Astrocyte (in vitro differentiated cells and primary cell): ENCODE measurements at regions not wholly inside any gene's neighbourhood (a gene's known extent, or its start where the extent isn't known, plus 50 kb on each side); places are given as distances from the start of the nearest gene placed in this dataset.

Experiments
- DNase-seq: peaks from one replicate; pipeline ENCODE4 v3.0.0-alpha.2; 2010; ENCODE audit warnings: low read depth
- FAIRE-seq: peaks from 2 replicates; lab custom pipeline; 2011; peaks lifted over from hg19 to GRCh38; lab: Jason Lieb, UNC
- H2AFZ ChIP-seq: 2 replicates; pipeline ENCODE4 v1.6.0; 2012; ENCODE audit warnings: low read depth, low read length, inconsistent platforms
- H3K27ac ChIP-seq: 2 replicates; pipeline ENCODE4 v1.5.1; 2011; ENCODE audit warnings: low read depth, low read length, inconsistent platforms
- H3K27me3 ChIP-seq: 2 replicates; pipeline ENCODE4 v1.6.0; 2011; ENCODE audit warnings: low read length, inconsistent platforms; ENCODE audit not compliant: insufficient read depth
- H3K36me3 ChIP-seq: 2 replicates; pipeline ENCODE4 v1.5.1; 2011; ENCODE audit warnings: low read length, inconsistent platforms; ENCODE audit not compliant: insufficient read depth
- H3K4me1 ChIP-seq: 2 replicates; pipeline ENCODE4 v1.5.1; 2011; ENCODE audit warnings: low read length, inconsistent platforms; ENCODE audit not compliant: insufficient read depth
- H3K4me2 ChIP-seq: 2 replicates; pipeline ENCODE4 v1.6.0; 2012; ENCODE audit warnings: low read length, inconsistent platforms
- H3K4me3 ChIP-seq: 2 replicates; pipeline ENCODE4 v1.5.1; 2011; ENCODE audit warnings: low read depth, mild to moderate bottlenecking, low read length, inconsistent platforms; ENCODE audit not compliant: insufficient read depth
- H3K79me2 ChIP-seq: 2 replicates; pipeline ENCODE4 v1.6.0; 2012; ENCODE audit warnings: mild to moderate bottlenecking, low read length, inconsistent platforms; ENCODE audit not compliant: insufficient read depth
- H3K9ac ChIP-seq: 2 replicates; pipeline ENCODE4 v1.6.0; 2012; ENCODE audit warnings: mild to moderate bottlenecking, low read length, inconsistent platforms
- H3K9me3 ChIP-seq: 2 replicates; pipeline ENCODE4 v1.5.1; 2012; ENCODE audit warnings: low read depth, mild to moderate bottlenecking, low read length, inconsistent platforms; ENCODE audit not compliant: insufficient read depth
- H4K20me1 ChIP-seq: 2 replicates; pipeline ENCODE4 v1.6.0; 2012; ENCODE audit warnings: low read length, inconsistent platforms; ENCODE audit not compliant: insufficient read depth
- H3K27ac Mint-ChIP-seq: one replicate; pipeline ENCODE4 v1.8.0; 2021; ENCODE audit warnings: mild to moderate bottlenecking, mixed read lengths; ENCODE audit not compliant: unreplicated experiment
- H3K27me3 Mint-ChIP-seq: one replicate; pipeline ENCODE4 v1.8.0; 2021; ENCODE audit warnings: low read depth, mixed read lengths; ENCODE audit not compliant: unreplicated experiment
- H3K36me3 Mint-ChIP-seq: one replicate; pipeline ENCODE4 v1.8.0; 2021; ENCODE audit warnings: low read depth, mixed read lengths; ENCODE audit not compliant: unreplicated experiment
- H3K4me1 Mint-ChIP-seq: one replicate; pipeline ENCODE4 v1.8.0; 2021; ENCODE audit warnings: low read depth, mixed read lengths; ENCODE audit not compliant: unreplicated experiment
- H3K4me3 Mint-ChIP-seq: one replicate; pipeline ENCODE4 v1.8.0; 2021; ENCODE audit warnings: mild to moderate bottlenecking, moderate library complexity, mixed read lengths; ENCODE audit not compliant: unreplicated experiment
- H3K9me3 Mint-ChIP-seq: one replicate; pipeline ENCODE4 v1.8.0; 2021; ENCODE audit warnings: mild to moderate bottlenecking, mixed read lengths; ENCODE audit not compliant: unreplicated experiment
- EZH2 ChIP-seq: IDR thresholded peaks from 2 replicates; pipeline ENCODE4 v1.6.1; 2012; ENCODE audit warnings: mild to moderate bottlenecking, low read length, inconsistent platforms; ENCODE audit not compliant: insufficient read depth
- TF ChIP-seq, protein P1 (sequence below): IDR thresholded peaks from 2 replicates; pipeline ENCODE4 v1.5.1; 2011; ENCODE audit warnings: low read depth, mild to moderate bottlenecking, inconsistent platforms, low read length, moderate library complexity; ENCODE audit not compliant: insufficient read depth

DNA sequence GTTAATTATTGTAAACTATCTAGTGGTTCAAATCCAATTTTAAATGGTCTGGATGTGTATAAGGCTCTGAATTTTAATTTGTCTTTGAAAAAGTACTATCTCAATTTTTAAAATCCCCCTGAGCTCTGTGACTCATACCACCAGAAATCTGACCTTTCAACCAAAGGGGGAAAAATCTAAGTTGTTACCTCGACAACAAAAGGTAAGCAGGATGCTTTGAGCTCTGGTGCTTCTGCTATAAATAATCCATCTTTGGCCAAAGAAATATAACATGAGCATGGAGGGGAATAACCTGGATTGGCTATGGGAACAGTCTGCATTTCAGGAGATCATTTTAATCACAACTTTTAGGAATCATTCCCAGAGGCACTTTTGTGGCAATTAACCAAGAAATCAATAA, 76.3 kb upstream of the PCSK1 start:
- Mint-ChIP-seq H3K4me3 (no peak overlapping the region), H3K27ac (no peak overlapping the region), H3K4me1 (peaks cover 2% of the 10 kb centered on the region), H3K27me3 (no peaks in the 10 kb centered on the region), H3K9me3 (no peaks in the 10 kb centered on the region), H3K36me3 (no peaks in the 10 kb centered on the region)
- DNase-seq (peak; percentile 41), FAIRE-seq (no peak)
- no peak overlapping the region for H3K4me3 ChIP-seq
- TF ChIP-seq, protein P1, sequence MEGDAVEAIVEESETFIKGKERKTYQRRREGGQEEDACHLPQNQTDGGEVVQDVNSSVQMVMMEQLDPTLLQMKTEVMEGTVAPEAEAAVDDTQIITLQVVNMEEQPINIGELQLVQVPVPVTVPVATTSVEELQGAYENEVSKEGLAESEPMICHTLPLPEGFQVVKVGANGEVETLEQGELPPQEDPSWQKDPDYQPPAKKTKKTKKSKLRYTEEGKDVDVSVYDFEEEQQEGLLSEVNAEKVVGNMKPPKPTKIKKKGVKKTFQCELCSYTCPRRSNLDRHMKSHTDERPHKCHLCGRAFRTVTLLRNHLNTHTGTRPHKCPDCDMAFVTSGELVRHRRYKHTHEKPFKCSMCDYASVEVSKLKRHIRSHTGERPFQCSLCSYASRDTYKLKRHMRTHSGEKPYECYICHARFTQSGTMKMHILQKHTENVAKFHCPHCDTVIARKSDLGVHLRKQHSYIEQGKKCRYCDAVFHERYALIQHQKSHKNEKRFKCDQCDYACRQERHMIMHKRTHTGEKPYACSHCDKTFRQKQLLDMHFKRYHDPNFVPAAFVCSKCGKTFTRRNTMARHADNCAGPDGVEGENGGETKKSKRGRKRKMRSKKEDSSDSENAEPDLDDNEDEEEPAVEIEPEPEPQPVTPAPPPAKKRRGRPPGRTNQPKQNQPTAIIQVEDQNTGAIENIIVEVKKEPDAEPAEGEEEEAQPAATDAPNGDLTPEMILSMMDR, result no peak
- TF ChIP-seq EZH2, result no peak
- H3K9me3 ChIP-seq, result no peaks in the 10 kb centered on the region
- no peak overlapping the region for H2AFZ ChIP-seq
- H3K27me3 ChIP-seq, result no peaks in the 10 kb centered on the region
- no peaks in the 10 kb centered on the region for H3K79me2 ChIP-seq
- H4K20me1 ChIP-seq, result no peaks in the 10 kb centered on the region
- peak overlapping the region; percentile 5 for H3K4me2 ChIP-seq
- H3K9ac ChIP-seq, result peak overlapping the region; percentile 15
- peaks cover 4% of the 10 kb centered on the region for H3K4me1 ChIP-seq
- H3K36me3 ChIP-seq, result no peaks in the 10 kb centered on the region
- peak overlapping the region; percentile 41 for H3K27ac ChIP-seq

DNA sequence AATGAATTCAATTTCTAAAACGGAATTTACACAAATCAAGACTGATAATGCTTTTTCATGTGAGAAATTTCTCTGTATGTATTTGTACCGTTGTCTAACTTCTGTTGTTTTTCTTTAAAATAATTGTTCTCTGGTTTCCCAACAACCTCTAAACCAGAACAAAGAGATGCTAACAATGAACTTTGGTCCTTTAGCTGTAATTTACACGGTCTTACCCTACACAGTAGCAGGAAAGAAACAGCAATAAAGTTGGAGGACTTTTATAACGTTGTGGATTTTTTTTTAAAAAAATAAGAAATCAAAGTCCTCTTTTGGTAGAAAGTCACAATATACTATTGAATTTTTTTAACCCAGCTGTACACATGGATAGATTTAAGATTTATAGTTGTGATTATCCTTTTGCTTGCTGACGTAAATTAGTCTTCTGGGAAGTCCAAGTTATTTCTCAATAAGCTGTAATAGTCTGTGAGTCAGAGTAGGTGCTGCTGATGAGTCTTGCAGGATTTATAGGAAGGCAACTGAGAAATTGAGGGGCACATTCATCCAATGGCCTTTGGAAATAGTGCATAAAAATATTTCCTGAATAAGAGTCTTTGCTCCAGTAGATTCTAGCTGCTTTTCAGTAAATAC, 76.8 kb upstream of the PCSK1 start:
- H3K4me2 ChIP-seq, result peak overlapping the region; percentile 5
- FAIRE-seq (peak; percentile 32), DNase-seq (peak; percentile 93)
- no peaks in the 10 kb centered on the region for H3K27me3 Mint-ChIP-seq
- H3K36me3 Mint-ChIP-seq, result no peaks in the 10 kb centered on the region
- TF ChIP-seq, protein P1, result no peak
- no peak for TF ChIP-seq EZH2
- no peaks in the 10 kb centered on the region for H3K27me3 ChIP-seq
- no peak overlapping the region for H3K4me3 Mint-ChIP-seq
- peaks cover 4% of the 10 kb centered on the region for H3K4me1 ChIP-seq
- H2AFZ ChIP-seq, result no peak overlapping the region
- H3K9me3 Mint-ChIP-seq, result no peaks in the 10 kb centered on the region
- peak overlapping the region; percentile 41 for H3K27ac ChIP-seq
- H3K4me3 ChIP-seq, result no peak overlapping the region
- peak overlapping the region; percentile 15 for H3K9ac ChIP-seq
- peaks cover 2% of the 10 kb centered on the region for H3K4me1 Mint-ChIP-seq
- H3K36me3 ChIP-seq, result no peaks in the 10 kb centered on the region
- H3K9me3 ChIP-seq, result no peaks in the 10 kb centered on the region
- no peak overlapping the region for H3K27ac Mint-ChIP-seq
- no peaks in the 10 kb centered on the region for H3K79me2 ChIP-seq
- H4K20me1 ChIP-seq, result no peaks in the 10 kb centered on the region

- FAIRE-seq, result peak; percentile 65
- Mint-ChIP-seq H3K27me3 (peaks cover 2% of the 10 kb centered on the region), H3K36me3 (no peaks in the 10 kb centered on the region), H3K9me3 (no peaks in the 10 kb centered on the region), H3K4me1 (no peaks in the 10 kb centered on the region), H3K4me3 (no peak overlapping the region), H3K27ac (no peak overlapping the region)
- H3K36me3 ChIP-seq, result no peaks in the 10 kb centered on the region
- no peaks in the 10 kb centered on the region for H3K4me1 ChIP-seq
- H3K27ac ChIP-seq, result no peak overlapping the region
- no peaks in the 10 kb centered on the region for H3K9me3 ChIP-seq
- no peaks in the 10 kb centered on the region for H3K79me2 ChIP-seq
- H2AFZ ChIP-seq, result no peak overlapping the region
- H3K4me3 ChIP-seq, result no peak overlapping the region
- DNase-seq, result peak; percentile 67
- no peaks in the 10 kb centered on the region for H3K27me3 ChIP-seq
- H3K4me2 ChIP-seq, result no peak overlapping the region
- no peaks in the 10 kb centered on the region for H4K20me1 ChIP-seq
- TF ChIP-seq, protein P1, result no peak
- no peak for TF ChIP-seq EZH2
- H3K9ac ChIP-seq, result no peak overlapping the region
Observed at GRCh38 chr5:96516631-96517071, 83.6 kb upstream of the PCSK1 start.
